Activated naive CD4-positive, alpha-beta T cell treated with anti-CD3 and anti-CD28 coated beads, Interleukin-2, amount 10 ng/mL, durations not matched to agents 7 days and 5 days (primary cell): ENCODE measurements at regions not wholly inside any gene's neighbourhood (a gene's known extent, or its start where the extent isn't known, plus 50 kb on each side); places are given as distances from the start of the nearest gene placed in this dataset.

Experiments
- CTCF ChIA-PET: fragments of 350-600 bp; sonication (Branson Sonifier 250); formaldehyde crosslinking; loops from one replicate; lab custom pipeline; 2021; ENCODE audit warnings: antibody characterized with exemption; lab: Charles Lee
- DNase-seq: peaks from one replicate; pipeline ENCODE4 v3.0.0-alpha.2; 2020
- H3K27ac Mint-ChIP-seq: one replicate; pipeline ENCODE4 v1.8.0; 2021; ENCODE audit warnings: mild to moderate bottlenecking, moderate library complexity, mixed read lengths
- H3K27me3 Mint-ChIP-seq: one replicate; pipeline ENCODE4 v1.8.0; 2021; ENCODE audit warnings: mild to moderate bottlenecking, mixed read lengths
- H3K36me3 Mint-ChIP-seq: one replicate; pipeline ENCODE4 v1.8.0; 2021; ENCODE audit warnings: mixed read lengths
- H3K4me1 Mint-ChIP-seq: one replicate; pipeline ENCODE4 v1.8.0; 2021; ENCODE audit warnings: mixed read lengths
- H3K4me3 Mint-ChIP-seq: one replicate; pipeline ENCODE4 v1.8.0; 2021; ENCODE audit warnings: mild to moderate bottlenecking, moderate library complexity, mixed read lengths
- H3K9me3 Mint-ChIP-seq: one replicate; pipeline ENCODE4 v1.8.0; 2021; ENCODE audit warnings: mixed read lengths

DNA sequence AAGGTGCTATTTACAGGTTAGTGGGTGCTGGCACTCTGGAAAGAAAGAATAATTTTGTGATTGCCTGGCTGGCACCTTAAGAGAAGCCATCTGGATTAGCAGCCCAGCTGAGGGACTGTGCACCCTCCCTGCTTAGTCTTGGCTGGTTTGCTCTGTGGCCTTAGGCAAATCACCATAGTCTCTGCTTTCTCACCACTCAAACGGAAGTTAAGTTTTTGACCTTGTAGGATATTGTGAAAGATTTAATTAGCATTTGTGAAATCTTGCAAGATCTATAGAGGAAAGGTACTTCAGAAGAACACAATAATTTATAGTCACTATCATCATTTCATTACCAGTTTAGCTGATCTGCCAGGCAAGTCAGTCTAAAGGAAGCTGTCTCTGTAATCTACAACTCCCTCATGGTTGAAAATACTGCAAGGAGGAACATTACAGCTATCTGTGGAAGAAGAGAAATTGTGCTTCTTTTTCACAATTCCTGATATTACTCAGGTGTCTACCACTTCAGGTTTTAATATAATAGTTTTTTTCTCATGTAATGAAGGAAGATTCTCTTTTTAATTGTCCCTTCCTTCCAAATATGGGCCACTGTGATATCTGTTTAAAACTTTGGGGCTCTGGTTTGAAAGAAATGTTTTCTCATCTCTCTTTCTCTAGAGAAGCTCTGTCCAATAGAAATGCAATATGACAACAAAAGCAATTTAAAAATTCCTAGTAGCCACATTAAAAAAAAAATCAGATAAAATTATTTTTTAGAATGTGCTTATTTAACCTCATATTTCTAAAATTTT, 219.6 kb downstream of the PTEN start:
- CTCF ChIA-PET = no interaction called here
- Mint-ChIP-seq H3K27me3 (peaks cover 25% of the 10 kb centered on the region), H3K27ac (no peak overlapping the region), H3K4me3 (no peak overlapping the region), H3K9me3 (no peaks in the 10 kb centered on the region), H3K4me1 (no peaks in the 10 kb centered on the region), H3K36me3 (no peaks in the 10 kb centered on the region)
- no peak for DNase-seq

- DNase-seq = no peak
- CTCF ChIA-PET = no interaction called here
- Mint-ChIP-seq H3K4me1 (no peaks in the 10 kb centered on the region), H3K36me3 (no peaks in the 10 kb centered on the region), H3K27ac (no peak overlapping the region), H3K27me3 (peaks cover 24% of the 10 kb centered on the region), H3K4me3 (no peak overlapping the region), H3K9me3 (no peaks in the 10 kb centered on the region)
Measured at GRCh38 chr10:88083597-88083989, 220.2 kb downstream of the PTEN start.

- Mint-ChIP-seq H3K36me3 (no peaks in the 10 kb centered on the region), H3K4me1 (peaks cover 17% of the 10 kb centered on the region), H3K27ac (no peak overlapping the region), H3K9me3 (no peaks in the 10 kb centered on the region), H3K27me3 (peaks cover 17% of the 10 kb centered on the region), H3K4me3 (no peak overlapping the region)
- CTCF ChIA-PET = interaction anchor here (0.7 kb wide), 1 partner anchor 227 kb away, joined by 3 read pairs; no protein-coding TSS in a partner anchor
- no peak for DNase-seq
Measured at GRCh38 chr10:88086187-88086960, 222.9 kb downstream of the PTEN start.

DNA sequence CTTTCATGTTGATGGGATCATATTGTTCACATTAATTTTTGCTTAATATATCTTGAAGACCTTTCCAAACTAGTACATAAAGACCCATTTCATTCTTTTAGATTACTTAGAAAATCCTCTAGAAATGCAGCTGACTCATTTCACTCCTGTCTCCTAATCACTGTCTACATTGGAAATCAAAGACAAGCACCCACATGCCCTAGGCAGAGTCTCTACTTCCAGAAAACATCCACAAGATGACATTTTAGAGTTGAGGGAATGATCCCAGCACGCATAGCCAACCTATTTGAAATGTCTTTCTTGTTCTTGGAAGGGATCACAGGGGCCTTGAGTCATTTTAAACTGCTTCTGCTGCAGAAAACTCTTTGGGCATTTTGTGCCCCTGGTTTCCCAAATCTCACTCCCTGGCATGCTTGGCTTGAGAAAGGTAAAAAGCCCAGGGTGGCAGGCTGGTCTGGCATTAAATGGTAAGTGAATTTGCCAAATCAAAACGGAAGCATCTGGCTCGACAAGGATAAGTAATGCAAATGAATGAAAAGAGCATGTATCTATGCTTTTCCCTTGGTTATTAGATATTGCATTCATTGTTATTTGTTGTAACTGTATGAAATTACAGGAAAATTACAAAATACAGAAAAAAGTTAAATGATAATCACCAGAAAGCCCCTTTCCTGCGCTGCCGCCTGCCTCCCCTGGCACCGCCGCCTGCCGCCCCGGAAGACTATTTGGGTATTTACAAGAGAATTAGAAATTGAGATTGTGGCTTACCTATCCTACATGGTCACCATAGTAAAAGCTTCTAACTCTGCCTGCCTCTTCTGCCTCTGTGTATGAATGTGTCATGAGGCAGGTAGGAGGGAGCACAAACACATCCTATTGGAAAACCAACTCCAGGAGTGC, 225.3 kb downstream of the PTEN start:
- CTCF ChIA-PET = interaction anchor here (1.0 kb wide), 1 partner anchor 146 kb away, joined by 4 read pairs; no protein-coding TSS in a partner anchor
- DNase-seq = no peak
- peaks cover 3% of the 10 kb centered on the region for H3K36me3 Mint-ChIP-seq
- H3K4me3 Mint-ChIP-seq = no peak overlapping the region
- H3K9me3 Mint-ChIP-seq = no peaks in the 10 kb centered on the region
- peaks cover 21% of the 10 kb centered on the region for H3K27me3 Mint-ChIP-seq
- peaks cover 37% of the 10 kb centered on the region for H3K4me1 Mint-ChIP-seq
- no peak overlapping the region for H3K27ac Mint-ChIP-seq

DNA sequence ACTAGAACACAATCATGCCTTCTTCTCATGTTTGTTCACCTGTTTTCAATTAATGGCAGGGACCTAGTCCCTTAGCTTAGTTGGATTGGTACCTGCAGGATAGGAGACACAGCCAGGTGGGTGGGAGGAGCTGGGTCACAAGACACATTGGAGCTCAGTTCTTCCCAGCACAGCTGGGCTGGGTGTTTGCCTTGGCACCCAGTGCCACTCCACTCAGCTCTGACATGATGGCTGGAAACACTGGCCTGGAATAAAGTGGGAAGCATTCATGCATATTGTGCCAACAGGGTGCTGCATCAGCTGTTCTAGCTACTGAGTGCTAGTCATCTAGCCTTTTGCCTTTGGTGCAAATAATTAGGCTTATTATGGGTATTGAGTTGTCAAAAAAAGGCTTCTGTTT, 226.1 kb downstream of the PTEN start:
- H3K9me3 Mint-ChIP-seq = no peaks in the 10 kb centered on the region
- CTCF ChIA-PET = interaction anchor here (1.0 kb wide), 1 partner anchor 147 kb away, joined by 4 read pairs; no protein-coding TSS in a partner anchor
- H3K27me3 Mint-ChIP-seq = peaks cover 23% of the 10 kb centered on the region
- H3K4me3 Mint-ChIP-seq = no peak overlapping the region
- no peak for DNase-seq
- peaks cover 37% of the 10 kb centered on the region for H3K4me1 Mint-ChIP-seq
- no peak overlapping the region for H3K27ac Mint-ChIP-seq
- H3K36me3 Mint-ChIP-seq = peaks cover 3% of the 10 kb centered on the region

GRCh38 chr10:88090568-88091214, 227.3 kb downstream of the PTEN start:
- H3K4me3 Mint-ChIP-seq = no peak overlapping the region
- peaks cover 37% of the 10 kb centered on the region for H3K4me1 Mint-ChIP-seq
- H3K27ac Mint-ChIP-seq = peak overlapping the region; percentile 85
- H3K27me3 Mint-ChIP-seq = peaks cover 26% of the 10 kb centered on the region
- peaks cover 3% of the 10 kb centered on the region for H3K36me3 Mint-ChIP-seq
- DNase-seq = no peak
- CTCF ChIA-PET = interaction anchor here (0.5 to 2.3 kb wide), 5 partner anchors 23 to 299 kb away, joined by 3 to 10 read pairs (median 5); no protein-coding TSS in a partner anchor
- no peaks in the 10 kb centered on the region for H3K9me3 Mint-ChIP-seq

- CTCF ChIA-PET = interaction anchor here (0.8 to 2.3 kb wide), 6 partner anchors 17 to 298 kb away, joined by 3 to 10 read pairs (median 4); no protein-coding TSS in a partner anchor
- DNase-seq = peak; percentile 85
- H3K27ac Mint-ChIP-seq = peak overlapping the region; percentile 85
- H3K27me3 Mint-ChIP-seq = peaks cover 23% of the 10 kb centered on the region
- no peak overlapping the region for H3K4me3 Mint-ChIP-seq
- peaks cover 3% of the 10 kb centered on the region for H3K36me3 Mint-ChIP-seq
- H3K9me3 Mint-ChIP-seq = no peaks in the 10 kb centered on the region
- H3K4me1 Mint-ChIP-seq = peaks cover 37% of the 10 kb centered on the region
Measured at GRCh38 chr10:88091490-88092061, 228.2 kb downstream of the PTEN start.

- H3K4me3 Mint-ChIP-seq = no peak overlapping the region
- CTCF ChIA-PET = interaction anchor here (1.0 to 2.3 kb wide), 4 partner anchors 16 to 296 kb away, joined by 3 to 10 read pairs (median 6); no protein-coding TSS in a partner anchor
- peaks cover 37% of the 10 kb centered on the region for H3K4me1 Mint-ChIP-seq
- DNase-seq = no peak
- no peak overlapping the region for H3K27ac Mint-ChIP-seq
- H3K9me3 Mint-ChIP-seq = no peaks in the 10 kb centered on the region
- H3K36me3 Mint-ChIP-seq = peaks cover 3% of the 10 kb centered on the region
- peaks cover 20% of the 10 kb centered on the region for H3K27me3 Mint-ChIP-seq
Measured at GRCh38 chr10:88092265-88092664, 228.8 kb downstream of the PTEN start.

- Mint-ChIP-seq H3K27ac (no peak overlapping the region), H3K36me3 (peaks cover 3% of the 10 kb centered on the region), H3K27me3 (peaks cover 16% of the 10 kb centered on the region), H3K4me1 (peaks cover 37% of the 10 kb centered on the region), H3K9me3 (no peaks in the 10 kb centered on the region), H3K4me3 (no peak overlapping the region)
- CTCF ChIA-PET = interaction anchor here (1.2 kb wide), 1 partner anchor 21 kb away, joined by 3 read pairs; no protein-coding TSS in a partner anchor
- no peak for DNase-seq
Measured at GRCh38 chr10:88092973-88093372, 229.5 kb downstream of the PTEN start.

GRCh38 chr10:88094795-88095194, 231.4 kb downstream of the PTEN start:
- Mint-ChIP-seq H3K4me1 (peaks cover 36% of the 10 kb centered on the region), H3K27me3 (peaks cover 21% of the 10 kb centered on the region), H3K4me3 (no peak overlapping the region), H3K36me3 (peaks cover 3% of the 10 kb centered on the region), H3K9me3 (no peaks in the 10 kb centered on the region), H3K27ac (no peak overlapping the region)
- CTCF ChIA-PET = interaction anchor here (1.2 kb wide), 1 partner anchor 19 kb away, joined by 3 read pairs; no protein-coding TSS in a partner anchor
- no peak for DNase-seq

GRCh38 chr10:88095223-88095721, 231.8 kb downstream of the PTEN start:
- no peaks in the 10 kb centered on the region for H3K9me3 Mint-ChIP-seq
- H3K4me3 Mint-ChIP-seq = no peak overlapping the region
- CTCF ChIA-PET = interaction anchor here (1.2 kb wide), 1 partner anchor 18 kb away, joined by 3 read pairs; no protein-coding TSS in a partner anchor
- peaks cover 26% of the 10 kb centered on the region for H3K27me3 Mint-ChIP-seq
- H3K36me3 Mint-ChIP-seq = peaks cover 3% of the 10 kb centered on the region
- H3K27ac Mint-ChIP-seq = peak overlapping the region; percentile 13
- no peak for DNase-seq
- peaks cover 31% of the 10 kb centered on the region for H3K4me1 Mint-ChIP-seq

DNA sequence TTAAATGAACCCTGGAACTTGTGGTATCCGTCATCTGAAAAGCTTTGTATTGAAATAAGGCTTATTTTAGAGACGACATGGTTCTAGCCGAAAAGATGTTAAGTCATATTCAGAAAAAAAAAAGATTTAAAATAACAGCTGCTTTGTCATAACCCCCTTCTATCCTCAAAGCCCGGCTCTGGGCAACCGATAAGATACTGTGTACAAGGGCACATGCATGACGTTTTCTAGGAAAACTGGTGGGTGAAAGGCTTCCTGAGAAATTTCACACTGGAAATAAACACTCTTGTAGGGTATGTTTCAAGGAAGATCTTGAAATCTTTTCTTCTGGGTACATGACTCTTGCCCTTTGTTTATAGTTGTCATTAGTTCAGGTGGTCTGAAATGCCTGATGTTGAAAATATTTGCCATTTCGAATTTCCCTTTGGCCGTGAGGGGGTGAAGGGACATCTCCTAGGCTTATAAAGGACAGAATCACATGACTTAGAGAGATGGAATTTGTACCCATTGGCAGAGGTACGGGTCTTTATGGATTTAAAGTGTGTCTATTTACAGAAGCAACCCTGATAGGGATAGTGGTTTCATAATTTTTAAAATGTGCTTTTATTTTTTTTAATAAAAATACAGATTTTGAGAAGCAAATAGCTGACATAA, 232.5 kb downstream of the PTEN start:
- H3K27ac Mint-ChIP-seq = no peak overlapping the region
- CTCF ChIA-PET = no interaction called here
- H3K4me3 Mint-ChIP-seq = no peak overlapping the region
- peaks cover 30% of the 10 kb centered on the region for H3K27me3 Mint-ChIP-seq
- H3K9me3 Mint-ChIP-seq = no peaks in the 10 kb centered on the region
- no peak for DNase-seq
- H3K36me3 Mint-ChIP-seq = peaks cover 3% of the 10 kb centered on the region
- peaks cover 25% of the 10 kb centered on the region for H3K4me1 Mint-ChIP-seq
